GM23248 (cell line): ENCODE measurements at regions not wholly inside any gene's neighbourhood (a gene's known extent, or its start where the extent isn't known, plus 50 kb on each side); places are given as distances from the start of the nearest gene placed in this dataset.

Source experiments
- DNase-seq: peaks from one replicate; pipeline ENCODE4 v3.0.0-alpha.2; 2015
- H2AFZ ChIP-seq: fragments of 200-600 bp; sonication (generic); 2 replicates; pipeline ENCODE4 v1.6.1; 2016; ENCODE audit warnings: antibody characterized with exemption
- H3F3A ChIP-seq: fragments of 200-600 bp; sonication (generic); 2 replicates; pipeline ENCODE4 v1.6.1; 2016; ENCODE audit warnings: mild to moderate bottlenecking, antibody characterized with exemption, mixed run types; ENCODE audit not compliant: insufficient read depth
- H3K27ac ChIP-seq: fragments of 200-600 bp; sonication (generic); 2 replicates; pipeline ENCODE4 v1.5.1; 2016; ENCODE audit warnings: mild to moderate bottlenecking
- H3K27me3 ChIP-seq: fragments of 200-600 bp; sonication (generic); replicated peaks from 2 replicates; pipeline ENCODE4 v1.6.1; 2016; ENCODE audit warnings: mild to moderate bottlenecking; ENCODE audit not compliant: insufficient read depth
- H3K36me3 ChIP-seq: fragments of 200-600 bp; sonication (generic); 2 replicates; pipeline ENCODE4 v1.6.1; 2016; ENCODE audit warnings: low read depth, mild to moderate bottlenecking
- H3K4me1 ChIP-seq: fragments of 200-600 bp; sonication (generic); 2 replicates; pipeline ENCODE4 v1.6.1; 2016; ENCODE audit warnings: mild to moderate bottlenecking; ENCODE audit not compliant: insufficient read depth
- H3K4me2 ChIP-seq: fragments of 200-600 bp; sonication (generic); one replicate; pipeline ENCODE4 v1.6.1; 2016; ENCODE audit warnings: mild to moderate bottlenecking; ENCODE audit not compliant: unreplicated experiment
- H3K4me3 ChIP-seq: fragments of 200-600 bp; sonication (generic); 2 replicates; pipeline ENCODE4 v1.5.1; 2016; ENCODE audit warnings: mild to moderate bottlenecking
- H3K79me2 ChIP-seq: fragments of 200-600 bp; sonication (generic); 2 replicates; pipeline ENCODE4 v1.6.1; 2016; ENCODE audit warnings: mild to moderate bottlenecking; ENCODE audit not compliant: insufficient read depth
- H3K9ac ChIP-seq: fragments of 200-600 bp; sonication (generic); 2 replicates; pipeline ENCODE4 v1.6.1; 2016; ENCODE audit warnings: mild to moderate bottlenecking
- H3K9me2 ChIP-seq: fragments of 200-600 bp; sonication (generic); 2 replicates; pipeline ENCODE4 v1.6.1; 2016; ENCODE audit warnings: mixed run types, mild to moderate bottlenecking, moderate library complexity; ENCODE audit not compliant: insufficient read depth
- H3K9me3 ChIP-seq: fragments of 200-600 bp; sonication (generic); one replicate; pipeline ENCODE4 v1.6.1; 2017; ENCODE audit warnings: low read depth
- H4K20me1 ChIP-seq: fragments of 200-600 bp; sonication (generic); 2 replicates; pipeline ENCODE4 v1.6.0; 2016; ENCODE audit not compliant: insufficient read depth
- EZH2 ChIP-seq: fragments of 200-600 bp; sonication (generic); IDR thresholded peaks from 2 replicates; pipeline ENCODE4 v1.6.1; 2018; ENCODE audit warnings: antibody characterized with exemption, mild to moderate bottlenecking; ENCODE audit not compliant: insufficient read depth, poor library complexity, severe bottlenecking
- EZH2phosphoT487 ChIP-seq: fragments of 200-600 bp; sonication (generic); IDR thresholded peaks from 2 replicates; pipeline ENCODE4 v1.6.1; 2018; ENCODE audit warnings: antibody characterized with exemption, moderate library complexity, mild to moderate bottlenecking, low read depth; ENCODE audit not compliant: insufficient read depth
- WGBS, 2 experiments: methylation state at CpG; one replicate each; pipeline ENCODE4 v1.1.6; 2015 to 2017; ENCODE audit warnings: low lambda C conversion rate in 2 of 2, low coverage in 1 of 2; ENCODE audit errors: missing lambda C conversion rate in 2 of 2; 5-methylcytosine and 5-hydroxymethylcytosine counted together
- in situ Hi-C: fragments of 300-500 bp; cut with MboI; formaldehyde crosslinking; loops from 2 replicates; pipeline ENCODE4 v1.15.0; 2020

DNA sequence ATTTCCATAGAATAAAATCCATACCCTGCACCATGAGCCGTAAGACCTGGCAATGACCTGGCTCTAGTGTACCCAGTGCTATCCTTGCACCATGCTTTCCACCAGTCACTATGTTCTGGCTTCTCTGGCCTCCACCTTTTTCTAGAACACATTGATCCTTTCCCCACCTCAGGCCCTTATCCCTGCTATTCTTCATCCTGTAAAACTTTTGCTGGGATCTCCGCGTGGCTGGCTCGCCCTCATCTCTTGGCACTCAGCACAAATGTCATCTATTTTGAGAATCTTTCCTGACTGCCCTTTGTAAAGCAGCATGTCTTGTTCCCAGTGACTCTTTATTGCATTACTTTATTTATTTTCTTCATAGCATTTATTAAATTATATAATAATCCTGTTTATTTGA is 169.8 kb upstream of the B3GALT2 start:
- no peak overlapping the region for H3K9ac ChIP-seq
- H3K4me2 ChIP-seq = no peak overlapping the region
- H3K27ac ChIP-seq = no peak overlapping the region
- no peak overlapping the region for H3K4me3 ChIP-seq
- no peak for DNase-seq
- no peaks in the 10 kb centered on the region for H3K9me2 ChIP-seq
- no peaks in the 10 kb centered on the region for H4K20me1 ChIP-seq
- TF ChIP-seq EZH2 = no peak
- TF ChIP-seq EZH2phosphoT487 = no peak
- H3K9me3 ChIP-seq = no peaks in the 10 kb centered on the region
- H3K36me3 ChIP-seq = no peaks in the 10 kb centered on the region
- in situ Hi-C loops = no loop called here
- no peaks in the 10 kb centered on the region for H3F3A ChIP-seq
- 95% methylated on average over 4 of the region's 4 CpGs for WGBS, 2 experiments
- H3K27me3 ChIP-seq = no peaks in the 10 kb centered on the region
- no peak overlapping the region for H2AFZ ChIP-seq
- peaks cover 6% of the 10 kb centered on the region for H3K4me1 ChIP-seq
- H3K79me2 ChIP-seq = no peaks in the 10 kb centered on the region

DNA sequence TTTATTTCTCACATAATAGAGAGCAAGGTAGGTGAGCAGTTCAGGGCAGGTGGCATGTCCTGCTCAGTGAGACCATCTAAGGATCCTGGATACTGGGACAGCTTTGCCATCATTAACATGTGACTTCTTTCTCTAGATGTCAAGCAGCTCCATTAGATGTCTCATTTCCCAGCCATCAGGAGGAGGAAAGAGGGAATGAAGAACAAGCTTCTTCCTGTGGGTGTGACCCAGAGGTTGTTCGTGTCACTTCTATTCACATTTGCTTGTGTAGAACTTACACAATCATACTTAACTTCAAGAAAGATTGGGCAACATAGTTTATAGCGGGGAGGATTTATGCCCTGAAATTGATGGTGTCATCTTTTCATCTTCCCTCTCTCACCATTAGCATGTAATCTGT is 169.2 kb upstream of the B3GALT2 start:
- 83% methylated on average over 2 of the region's 2 CpGs for WGBS, 2 experiments
- Histone ChIP-seq H3K9ac (no peak overlapping the region), H3K79me2 (no peaks in the 10 kb centered on the region), H3K27ac (no peak overlapping the region), H4K20me1 (no peaks in the 10 kb centered on the region), H2AFZ (no peak overlapping the region), H3K9me2 (no peaks in the 10 kb centered on the region), H3F3A (no peaks in the 10 kb centered on the region), H3K9me3 (no peaks in the 10 kb centered on the region), H3K4me1 (peaks cover 6% of the 10 kb centered on the region), H3K36me3 (no peaks in the 10 kb centered on the region), H3K27me3 (no peaks in the 10 kb centered on the region), H3K4me2 (no peak overlapping the region), H3K4me3 (no peak overlapping the region)
- in situ Hi-C loops = no loop called here
- no peak for DNase-seq
- no peak for TF ChIP-seq EZH2
- TF ChIP-seq EZH2phosphoT487 = no peak

GRCh38 chr1:193355178-193355577 is 168.8 kb upstream of the B3GALT2 start:
- no peak overlapping the region for H3K4me3 ChIP-seq
- 60 to 61% methylated on average over 2 of the region's 2 CpGs for WGBS, 2 experiments
- in situ Hi-C loops = no loop called here

DNA sequence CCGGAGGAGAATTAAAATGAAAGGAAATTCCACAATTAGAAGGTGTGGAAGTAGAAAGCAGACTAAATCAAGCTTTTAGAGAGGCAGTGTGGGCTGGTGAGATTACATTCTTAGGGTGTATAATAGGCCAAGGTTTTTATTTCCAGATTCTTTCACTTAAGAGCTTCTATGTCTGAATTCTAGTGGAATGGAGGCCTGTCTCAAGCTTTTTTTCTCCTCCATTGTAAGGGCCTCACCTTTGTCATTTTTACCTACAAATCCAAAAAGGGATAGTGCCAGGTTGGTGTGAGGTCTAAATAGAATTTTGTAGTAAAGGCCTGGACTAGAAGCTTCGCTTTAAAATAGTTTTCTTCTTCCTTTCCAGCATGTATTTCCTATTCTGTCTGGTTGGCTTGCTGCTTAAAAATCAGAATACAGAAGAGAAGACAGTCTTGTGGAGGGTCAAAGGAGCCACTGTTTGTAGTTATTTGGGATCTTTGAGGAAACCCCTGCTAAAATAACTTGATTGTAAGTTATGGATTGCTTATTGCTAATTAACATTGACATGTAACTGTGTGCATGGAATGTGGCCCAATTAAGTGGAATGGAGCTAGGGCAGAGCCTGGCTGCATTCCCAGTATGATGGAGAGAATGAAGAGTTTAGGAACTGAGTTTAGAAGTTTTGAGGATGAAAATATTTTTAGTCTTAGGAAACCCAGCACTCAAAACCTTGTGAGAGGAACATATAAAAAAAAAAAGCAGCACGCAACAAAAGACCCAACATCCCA is 162.5 kb upstream of the B3GALT2 start:
- DNase-seq = no peak
- Histone ChIP-seq H3K27ac (no peak overlapping the region), H3K9ac (0 out of 2 replicates have a peak overlapping the region, but pooled peaks have one; percentile 15), H4K20me1 (no peaks in the 10 kb centered on the region), H3K27me3 (no peaks in the 10 kb centered on the region), H3K79me2 (no peaks in the 10 kb centered on the region), H3K36me3 (no peaks in the 10 kb centered on the region), H3K4me2 (peak overlapping the region; percentile 17), H3K4me3 (no peak overlapping the region), H3K9me3 (no peaks in the 10 kb centered on the region), H3K4me1 (peaks cover 13% of the 10 kb centered on the region), H3K9me2 (no peaks in the 10 kb centered on the region), H3F3A (peaks cover 10% of the 10 kb centered on the region), H2AFZ (peak overlapping the region; percentile 71)
- no peak for TF ChIP-seq EZH2
- 71 to 80% methylated on average over 3 of the region's 3 CpGs for WGBS, 2 experiments
- in situ Hi-C loops = no loop called here

More at GRCh38 chr1:193355178-193355577, 168.8 kb upstream of the B3GALT2 start:
- peak; percentile 23 for DNase-seq
- Histone ChIP-seq H3K9ac (no peak overlapping the region), H3K36me3 (no peaks in the 10 kb centered on the region), H3K9me2 (no peaks in the 10 kb centered on the region), H3K4me2 (no peak overlapping the region), H4K20me1 (no peaks in the 10 kb centered on the region), H3K4me1 (peaks cover 6% of the 10 kb centered on the region), H3K79me2 (no peaks in the 10 kb centered on the region), H3K27me3 (no peaks in the 10 kb centered on the region), H3F3A (no peaks in the 10 kb centered on the region), H3K9me3 (no peaks in the 10 kb centered on the region), H3K27ac (no peak overlapping the region), H2AFZ (no peak overlapping the region)
- TF ChIP-seq EZH2phosphoT487 (no peak), EZH2 (no peak)
